Embryonic facial prominence (tissue), 1 donor: ENCODE measurements at regions not wholly inside any gene's neighbourhood (a gene's known extent, or its start where the extent isn't known, plus 50 kb on each side); places are given as distances from the start of the nearest gene placed in this dataset.

Source experiments
- DNase-seq: peaks from one replicate; pipeline ENCODE4 v3.0.0-alpha.2; 2016; ENCODE audit errors: extremely low spot score

DNA sequence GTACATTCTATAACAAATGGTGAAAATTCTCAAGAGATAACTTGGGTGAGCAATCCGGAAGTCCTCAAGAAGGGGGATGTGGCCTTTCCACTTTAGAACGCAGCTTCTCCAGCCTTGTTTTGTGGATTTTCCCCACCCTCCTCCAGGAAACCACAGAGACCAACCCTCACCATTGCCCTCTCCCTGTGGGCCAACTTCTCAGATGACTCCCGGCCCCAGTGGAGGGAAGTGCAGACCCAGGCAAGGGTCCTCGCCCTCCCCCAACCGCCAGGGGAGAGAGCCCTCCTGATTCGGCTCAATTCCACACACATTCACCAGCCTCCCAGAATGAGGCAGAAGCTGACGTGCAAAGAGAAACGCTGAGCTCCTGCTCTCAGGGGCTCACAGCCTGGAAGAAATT, 277.2 kb downstream of the EIPR1 start:
- DNase-seq = no peak

DNA sequence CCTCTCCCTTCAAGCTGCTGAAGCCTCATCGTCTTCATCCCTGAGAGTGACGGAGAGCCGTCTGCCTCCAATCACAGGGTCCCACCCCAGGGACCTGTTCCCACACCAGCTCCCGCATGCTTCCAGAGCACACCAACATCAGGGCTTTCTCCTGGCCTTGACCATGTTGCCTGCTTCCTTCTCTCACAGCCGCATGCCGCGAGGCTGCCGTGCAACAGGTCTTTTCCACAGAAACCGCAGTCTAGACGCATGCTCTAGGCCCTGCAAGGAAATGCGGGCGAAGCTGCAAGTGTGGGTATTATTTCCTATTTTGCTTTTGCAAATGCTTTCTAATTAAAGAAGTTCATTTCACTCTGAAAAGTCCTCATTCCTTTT, 277.8 kb downstream of the EIPR1 start:
- no peak for DNase-seq

DNA sequence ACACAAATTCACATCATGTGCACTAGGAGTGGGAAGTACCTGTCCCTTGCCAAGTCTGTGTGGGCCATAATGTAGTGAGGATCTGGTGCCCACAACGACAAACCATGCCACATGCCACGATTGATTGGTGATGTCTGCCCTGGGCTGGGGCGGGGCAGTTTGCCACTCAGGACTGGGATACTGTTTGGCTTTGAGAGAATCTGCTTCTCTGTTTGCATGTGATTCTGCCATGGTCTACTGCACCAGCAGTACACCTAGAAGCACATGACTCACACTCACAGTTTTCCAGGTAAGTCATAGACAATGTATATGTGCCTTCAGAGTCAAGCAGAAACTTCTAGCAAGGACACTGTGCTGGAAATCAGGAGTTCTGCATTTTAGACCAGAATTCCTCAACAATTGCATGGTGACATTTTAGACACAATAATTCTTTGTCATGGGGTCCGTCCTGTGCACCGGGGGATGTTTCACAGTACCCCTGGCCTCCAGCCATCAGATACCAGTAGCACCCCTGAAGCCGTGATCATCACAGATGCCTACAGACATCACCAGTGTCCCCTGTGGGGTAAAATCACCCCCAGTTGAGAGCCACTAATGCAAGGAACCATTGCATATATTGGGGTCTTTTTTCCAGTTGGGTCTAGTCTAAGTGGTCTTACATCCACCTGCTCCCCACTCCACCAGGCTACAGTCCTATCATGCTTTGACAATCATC, 278.3 kb downstream of the EIPR1 start:
- no peak for DNase-seq

DNA sequence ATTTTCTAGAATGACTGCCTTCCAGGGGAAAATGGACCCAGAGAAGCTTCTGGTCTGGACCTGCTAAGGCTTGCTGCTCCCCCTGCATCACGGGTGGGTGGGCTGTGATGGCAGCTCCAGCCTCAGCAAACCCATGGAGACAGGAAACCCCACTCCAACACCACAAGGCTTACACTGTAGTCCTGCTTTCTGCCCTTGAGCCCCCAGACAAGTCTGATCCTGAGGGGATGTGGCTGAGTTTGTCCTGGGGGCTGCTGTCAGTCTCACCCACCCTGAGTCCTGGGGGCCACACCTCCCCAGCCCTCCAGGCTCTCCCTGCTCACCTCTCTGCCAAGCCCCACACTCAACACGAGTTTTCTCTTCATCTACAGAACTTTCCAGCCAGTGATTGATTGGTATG, 279.4 kb downstream of the EIPR1 start:
- no peak for DNase-seq

DNA sequence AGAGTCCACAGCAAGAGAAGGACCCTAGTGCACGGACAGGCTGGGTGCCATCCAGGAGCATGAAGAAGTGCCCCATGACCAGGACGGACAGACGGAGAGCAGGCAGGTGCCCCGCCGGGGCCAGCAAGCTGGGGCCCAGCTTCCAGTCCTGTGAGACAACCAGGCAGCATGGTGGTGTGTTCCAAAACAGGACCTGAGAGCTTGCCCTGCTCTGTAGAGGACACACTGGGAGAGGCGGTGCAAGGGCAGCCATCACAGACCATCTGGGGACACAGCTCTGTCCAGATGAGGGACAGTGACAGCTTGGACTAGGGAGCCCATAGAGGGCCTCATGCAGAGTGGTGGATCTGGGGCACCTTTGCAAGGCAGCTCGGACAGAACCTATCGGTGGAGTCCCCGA, 279.8 kb downstream of the EIPR1 start:
- DNase-seq = no peak

DNA sequence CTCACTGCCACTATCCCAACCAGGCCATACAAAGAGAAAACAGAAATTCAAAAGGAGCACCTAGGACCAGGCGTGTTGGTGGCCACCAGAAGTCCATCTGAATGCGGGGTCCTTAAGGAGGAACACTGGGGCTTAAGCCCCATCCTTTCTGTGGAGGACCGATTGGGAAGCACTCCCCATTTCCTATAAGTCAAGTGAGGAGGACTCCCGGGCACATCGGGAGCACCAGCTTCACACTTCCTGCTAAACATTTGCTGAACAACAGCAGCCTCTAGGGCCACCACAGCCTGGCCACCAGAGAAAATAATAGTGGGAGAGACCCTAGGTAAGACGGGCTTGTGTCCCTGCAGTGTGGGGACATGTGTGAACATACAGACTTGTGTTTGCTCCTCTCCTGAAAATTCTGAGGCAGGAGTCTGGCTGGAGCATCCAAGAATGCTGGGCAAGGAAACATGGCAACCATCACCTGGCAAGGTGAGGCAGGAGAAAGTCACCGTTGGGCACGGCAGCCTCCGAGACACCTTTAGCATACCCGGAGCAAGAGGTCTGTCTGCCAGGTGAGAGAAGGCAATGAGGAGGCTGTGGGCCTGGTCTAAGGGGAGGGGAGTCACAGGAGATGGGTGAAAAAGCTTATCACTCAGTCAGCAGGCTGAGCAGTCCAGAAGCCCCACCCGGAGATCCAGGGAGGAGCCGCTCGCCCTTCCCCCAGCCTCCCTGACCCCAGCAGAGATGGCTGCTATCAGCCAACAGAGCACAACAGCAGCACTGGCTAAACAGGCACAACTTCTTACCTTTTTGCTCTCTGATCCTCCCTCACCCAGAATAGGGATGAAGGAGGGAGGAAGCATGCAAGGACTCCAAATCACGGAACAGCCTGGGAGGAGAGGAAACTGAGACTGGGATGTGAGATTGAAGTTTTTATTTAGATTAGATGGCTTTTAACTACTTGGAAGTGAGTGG, 282.3 kb downstream of the EIPR1 start:
- DNase-seq = no peak

DNA sequence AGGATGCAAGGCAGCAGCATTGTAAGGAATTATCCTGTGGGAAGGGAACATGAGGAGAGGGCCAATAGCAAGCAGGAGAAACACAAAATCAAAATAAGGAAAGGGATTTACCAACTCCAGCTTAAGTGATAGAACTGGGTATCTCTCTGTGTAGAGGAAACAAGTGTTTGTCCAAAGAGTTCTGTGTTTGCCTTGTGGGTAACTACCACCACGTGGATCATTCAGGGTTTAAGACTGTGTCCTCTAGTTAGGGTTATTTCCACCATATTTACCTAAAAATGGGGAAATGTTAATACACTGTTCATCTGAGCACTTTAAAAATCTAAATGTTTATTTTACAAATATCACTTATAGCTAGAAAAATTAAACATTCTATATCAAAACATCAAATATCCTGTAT, 283.3 kb downstream of the EIPR1 start:
- no peak for DNase-seq

DNA sequence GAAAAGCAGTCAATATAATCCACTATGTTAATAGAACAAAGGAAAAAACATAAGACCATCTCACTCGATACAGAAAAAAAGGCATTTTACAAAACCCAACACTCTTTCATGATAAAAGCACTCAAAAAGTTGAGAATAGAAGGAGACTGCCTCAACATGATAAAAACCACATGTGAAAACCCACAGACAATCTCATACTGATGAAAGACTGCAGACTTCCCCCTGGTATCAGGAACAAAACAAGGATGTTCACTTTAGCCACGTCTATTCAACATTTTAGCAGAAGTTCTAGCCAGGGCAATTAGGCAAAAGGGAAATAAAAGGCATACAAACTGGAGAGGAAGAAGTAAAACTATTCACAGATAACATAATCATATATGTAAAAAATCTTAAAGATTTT, 285.9 kb downstream of the EIPR1 start:
- no peak for DNase-seq

DNA sequence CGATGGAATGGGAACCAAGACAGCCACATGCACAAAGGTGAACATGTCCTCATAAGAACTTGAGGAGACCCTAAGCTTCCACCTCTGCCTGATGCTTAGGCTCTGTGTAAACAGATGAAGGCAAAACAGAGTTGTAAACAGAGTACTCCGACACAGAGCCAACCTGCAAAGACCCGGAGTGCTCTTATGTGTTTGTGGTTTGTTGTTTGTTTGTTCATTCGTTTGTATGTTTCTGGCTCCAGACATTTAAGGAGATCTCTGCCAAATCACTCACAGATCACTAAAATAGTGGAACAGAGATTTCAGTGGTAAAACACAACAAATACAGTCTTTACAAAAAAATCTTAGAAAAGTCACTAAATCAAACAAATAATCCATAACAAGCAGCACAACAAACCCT, 294.9 kb downstream of the EIPR1 start:
- no peak for DNase-seq

DNA sequence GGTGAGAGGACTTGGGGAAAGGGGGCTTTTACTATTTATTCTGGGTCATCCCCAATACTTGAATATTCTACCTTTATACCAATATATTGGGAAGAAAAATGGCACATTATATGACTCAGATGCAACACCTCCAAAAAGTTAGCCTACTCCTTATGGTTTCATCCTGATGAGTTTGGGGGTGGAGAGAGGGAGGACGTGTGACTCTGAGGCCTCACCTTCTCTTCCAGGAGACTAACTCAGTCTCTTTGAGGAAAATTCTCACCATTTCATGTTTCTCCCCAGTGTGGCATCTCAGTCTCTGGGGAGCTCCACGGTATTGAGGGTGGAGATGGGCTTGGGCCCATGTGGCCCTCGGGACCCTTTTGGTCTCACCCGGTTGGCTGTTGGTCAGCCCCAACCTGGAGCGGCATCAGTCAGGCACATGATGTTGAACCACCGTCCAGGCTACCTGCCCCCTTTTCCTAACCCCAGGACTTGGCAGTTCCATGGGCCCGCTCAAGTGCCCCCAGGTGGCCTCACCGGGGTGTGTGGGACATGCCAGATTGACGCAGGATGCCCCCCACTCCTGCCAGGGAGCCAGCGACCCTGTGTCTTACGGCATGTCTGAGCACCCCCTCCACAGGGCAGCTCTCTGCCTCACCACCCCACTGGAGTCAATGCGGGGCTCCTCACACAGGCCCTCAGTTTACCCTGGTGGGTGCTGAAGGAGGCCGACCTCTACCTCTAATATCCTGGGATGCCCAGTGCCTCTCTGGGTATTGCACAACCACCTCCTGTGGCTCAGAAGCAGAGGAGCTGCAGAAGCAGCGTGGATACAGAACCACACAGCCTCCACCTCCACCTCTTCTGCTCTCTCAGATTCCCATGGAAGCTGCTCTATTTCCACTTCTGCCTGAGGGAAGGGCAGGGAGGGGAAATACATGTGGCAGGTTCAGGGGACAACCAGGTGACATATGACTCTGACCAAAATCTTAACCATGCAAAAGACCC, 297.4 kb downstream of the EIPR1 start:
- DNase-seq = no peak

DNA sequence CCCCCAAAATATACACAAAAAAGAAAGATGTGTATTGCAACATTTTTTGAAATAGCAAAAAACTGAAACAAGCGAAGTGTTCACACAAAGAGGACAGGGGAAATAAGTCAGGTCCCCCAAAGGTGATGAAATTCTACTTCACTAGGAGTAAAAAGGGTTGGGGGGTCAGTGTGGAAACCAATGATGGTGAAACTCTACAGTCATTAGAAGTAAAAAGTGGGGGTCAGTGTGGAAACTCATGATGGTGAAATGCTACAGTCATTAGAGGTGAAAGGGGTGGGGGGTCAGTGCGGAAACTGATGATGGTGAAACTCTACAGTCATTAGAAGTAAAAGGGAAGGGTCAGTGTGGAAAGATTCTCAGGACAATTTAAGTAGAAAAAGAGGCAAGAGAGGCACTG, 298.2 kb downstream of the EIPR1 start:
- no peak for DNase-seq

DNA sequence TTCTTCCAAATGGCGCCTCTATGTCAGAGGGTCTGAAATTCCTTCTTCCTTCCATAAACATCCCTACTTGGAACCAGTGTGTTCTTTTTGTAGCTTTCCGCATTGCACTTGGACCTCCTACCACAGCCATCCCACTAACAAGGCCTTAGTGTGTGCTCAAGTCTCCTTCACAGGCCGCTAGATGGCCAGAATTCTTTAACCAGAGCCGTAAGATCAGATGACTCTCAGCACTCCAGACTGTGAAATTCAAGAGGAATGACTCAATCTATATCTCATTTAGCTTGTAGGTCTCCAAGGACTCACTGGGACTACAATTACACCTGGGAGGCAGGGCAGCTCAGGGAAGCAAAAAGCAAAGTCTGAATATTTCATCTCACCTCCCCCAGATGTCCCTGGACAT, 298.9 kb downstream of the EIPR1 start:
- no peak for DNase-seq

DNA sequence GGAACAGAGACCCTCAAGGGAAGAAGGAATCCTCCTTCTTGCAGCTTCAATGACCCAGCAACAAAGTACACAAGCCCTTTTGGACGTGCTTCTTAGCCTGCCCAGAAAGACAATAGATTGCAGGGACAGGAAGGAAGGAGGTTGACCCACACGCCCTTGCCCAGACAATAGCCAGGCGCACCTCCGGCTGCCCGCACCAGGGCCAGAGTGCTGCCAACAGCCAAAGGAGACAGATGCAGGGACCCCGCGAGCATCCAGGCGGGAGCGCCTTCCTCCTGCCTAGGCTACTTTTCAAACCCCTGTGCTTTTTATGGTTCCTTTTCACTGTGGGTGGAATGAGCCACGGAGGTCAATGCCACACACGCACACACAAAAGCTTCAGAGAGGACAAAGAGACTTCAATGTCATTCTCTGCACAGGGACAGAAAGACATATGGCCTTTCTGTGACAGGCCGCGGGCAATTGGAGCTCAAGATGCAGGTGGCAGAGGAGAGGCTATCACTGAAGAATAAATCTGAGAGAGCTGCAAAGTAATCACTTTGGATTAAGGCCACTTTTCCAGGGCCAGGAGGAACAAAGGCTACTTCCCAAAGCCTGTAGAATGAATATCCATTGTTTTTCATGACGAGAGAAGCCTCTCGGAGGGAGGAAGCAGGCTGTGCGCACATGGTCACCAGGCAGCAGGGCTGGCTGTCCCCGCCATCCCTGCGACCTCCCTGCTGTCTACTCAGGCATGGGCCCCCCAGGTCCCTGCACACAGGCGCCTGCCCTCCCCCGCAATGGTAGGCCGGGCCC, 300.6 kb downstream of the EIPR1 start:
- no peak for DNase-seq

DNA sequence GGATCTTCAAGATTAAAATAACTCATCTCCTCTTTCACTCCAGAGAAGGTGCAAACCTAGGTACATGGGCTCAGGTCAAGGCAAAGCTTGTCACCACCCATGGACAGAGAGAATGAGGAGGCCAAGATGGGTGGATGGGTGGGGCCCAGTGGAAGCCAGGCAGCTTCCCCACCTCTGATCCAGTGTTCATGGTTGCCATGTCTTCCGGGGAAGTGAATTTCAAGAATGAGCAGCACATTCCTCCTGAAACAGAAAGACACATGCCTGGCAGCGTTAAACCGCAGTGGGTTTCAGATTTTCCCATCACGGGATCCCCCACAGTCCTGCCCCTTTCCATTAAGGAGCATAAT, 301.7 kb downstream of the EIPR1 start:
- DNase-seq = no peak

DNA sequence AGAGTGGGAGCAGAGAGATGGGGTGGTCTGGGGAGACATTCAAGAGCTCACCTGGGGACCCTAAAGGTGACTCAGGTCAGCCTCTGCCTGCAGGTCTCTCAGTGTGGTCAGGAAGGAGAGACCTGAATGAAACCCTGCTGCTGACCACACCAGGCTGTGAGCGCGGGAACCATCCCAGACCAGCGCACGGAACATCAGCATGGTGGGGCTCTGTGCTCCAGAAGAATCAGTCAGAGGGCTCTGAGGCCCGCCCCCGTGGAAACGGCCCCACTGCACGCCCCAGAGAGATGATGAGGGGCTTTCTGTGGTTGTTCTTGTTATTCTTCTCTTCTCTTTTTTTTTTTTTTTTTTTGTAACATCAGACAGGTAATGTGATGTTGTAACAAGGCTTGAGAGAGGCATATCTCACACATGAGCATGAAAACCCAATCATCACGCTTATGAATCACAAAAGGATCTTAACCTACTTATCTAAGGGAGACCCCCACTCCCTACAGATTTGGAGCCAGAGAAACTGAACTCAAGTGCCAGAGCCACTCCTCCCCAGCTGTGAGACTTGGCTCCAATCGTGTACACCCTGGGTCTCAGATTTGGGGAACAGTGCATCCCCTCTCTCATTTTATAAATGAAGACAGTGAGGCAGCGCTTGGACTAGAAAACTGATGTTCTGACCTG, 302.2 kb downstream of the EIPR1 start:
- DNase-seq = no peak

DNA sequence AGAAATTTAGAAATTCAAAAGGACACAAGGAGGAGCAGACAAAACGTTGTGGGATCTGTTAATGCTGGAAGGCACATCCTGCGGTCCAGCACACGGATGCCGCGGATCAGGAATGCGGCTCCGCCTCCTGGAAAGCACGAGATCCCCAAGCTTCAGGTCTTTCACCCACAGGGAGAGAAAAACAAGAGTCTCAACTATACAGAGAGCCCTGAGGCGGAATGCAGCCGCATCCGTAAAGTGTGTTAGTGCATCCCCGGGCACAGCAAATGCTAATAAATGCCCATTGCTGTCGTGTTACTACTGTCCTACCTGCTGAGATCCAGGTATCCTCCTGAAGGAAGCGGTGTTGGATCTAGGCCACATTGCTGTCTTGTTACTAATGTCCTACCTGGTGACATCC, 303.9 kb downstream of the EIPR1 start:
- no peak for DNase-seq

DNA sequence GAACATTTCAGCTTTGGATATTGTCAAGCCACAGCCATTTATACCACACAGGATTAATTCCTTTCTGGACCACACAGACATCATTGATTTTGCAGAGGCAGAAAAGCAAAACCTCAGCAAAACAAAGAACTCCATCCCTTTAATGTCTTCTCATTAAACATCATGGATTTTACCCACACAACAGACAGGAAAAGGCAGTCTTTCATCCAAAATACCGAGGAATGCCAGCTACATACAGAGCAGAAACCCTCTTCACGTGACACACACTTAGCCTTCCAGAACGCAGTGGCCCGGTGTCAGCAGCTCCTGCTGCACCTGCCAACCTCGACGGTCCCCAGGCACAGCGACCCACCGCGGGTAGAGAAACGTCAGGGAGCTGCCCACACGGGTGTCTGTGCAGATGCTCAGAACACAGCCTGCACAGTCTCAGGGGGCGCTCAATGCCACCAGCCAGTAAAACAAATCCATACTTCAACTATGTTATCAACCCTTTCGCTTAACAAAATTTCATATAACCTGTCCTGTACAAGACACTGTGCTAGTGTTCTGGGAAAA, 304.5 kb downstream of the EIPR1 start:
- DNase-seq = no peak

DNA sequence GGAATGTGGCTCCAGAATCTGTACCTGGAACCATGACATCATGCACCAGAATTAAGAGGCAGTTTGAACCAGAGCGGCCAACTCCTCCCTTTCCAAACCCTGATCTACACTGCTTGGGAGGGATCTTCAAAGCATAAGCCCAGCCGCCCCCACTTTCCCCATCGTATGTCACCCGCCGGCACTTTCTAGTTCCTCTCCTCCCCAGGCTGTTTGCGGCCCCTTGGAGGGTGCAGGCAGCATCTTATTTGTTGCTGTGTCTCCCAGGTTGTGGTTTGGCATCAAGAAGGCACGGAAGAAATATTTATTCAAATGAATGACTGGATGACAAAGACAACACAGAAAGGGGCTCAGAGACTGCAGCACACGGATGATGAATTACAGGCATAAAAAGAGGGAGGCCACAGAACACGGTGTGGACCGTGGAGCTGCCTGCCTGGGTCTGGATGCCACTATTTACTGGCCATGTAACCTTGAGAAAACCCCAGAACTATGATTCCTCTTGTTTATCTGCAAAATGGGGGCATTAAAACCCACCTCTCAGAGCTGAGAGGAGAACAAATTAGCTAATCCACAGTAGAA, 305.8 kb downstream of the EIPR1 start:
- no peak for DNase-seq

DNA sequence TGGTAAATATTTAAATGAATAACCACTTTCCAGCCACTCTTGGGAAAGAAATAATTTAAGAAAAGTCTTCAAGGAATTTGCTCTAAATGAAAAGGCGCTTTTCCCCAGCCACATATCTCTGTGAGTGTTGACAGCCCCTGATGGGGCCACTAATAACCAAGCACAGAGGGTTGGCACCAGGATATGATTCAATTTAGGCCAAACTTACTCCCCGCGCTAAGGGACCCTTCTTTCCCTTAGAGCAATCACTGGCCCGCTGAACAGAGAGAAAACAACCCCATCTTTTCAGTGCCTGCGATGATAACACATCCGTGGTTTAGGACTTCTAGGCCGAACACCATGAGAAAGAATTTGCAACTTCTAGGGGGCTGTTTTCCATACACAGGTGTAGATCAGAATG, 310.8 kb downstream of the EIPR1 start:
- no peak for DNase-seq

DNA sequence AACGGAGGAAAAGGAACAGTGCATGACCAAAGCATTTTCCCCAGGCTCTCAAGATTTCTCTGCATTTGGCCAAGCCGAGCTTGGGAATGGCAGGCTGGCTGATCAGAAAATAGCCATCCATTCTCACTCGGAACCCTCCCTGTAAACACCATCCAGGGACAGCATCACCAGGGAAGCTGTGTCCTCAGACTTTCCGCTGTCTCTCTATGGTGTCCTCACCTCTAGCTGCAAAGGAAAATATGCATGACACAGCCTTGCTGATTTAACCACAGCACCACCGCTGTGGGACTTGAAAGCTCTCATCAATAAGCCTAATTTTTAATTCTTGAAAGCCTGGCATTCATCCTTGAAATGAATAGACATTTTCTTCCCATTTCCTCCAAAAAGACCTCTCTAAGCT, 311.7 kb downstream of the EIPR1 start:
- no peak for DNase-seq
